ENCODE measurements at regions not wholly inside any gene's neighbourhood (a gene's known extent, or its start where the extent isn't known, plus 50 kb on each side); places are given as distances from the start of the nearest gene placed in this dataset.
"Not testable (repeated sequence)": the region's sequence is repeated elsewhere in the genome, so short reads cannot be mapped to it uniquely, and the experiment has no call there.

- Histone ChIP-seq H3K27ac (ENCODE audit: low read depth, low read length, poor library complexity, severe bottlenecking) (no peak overlapping the region), H3F3A (ENCODE audit: insufficient read depth, low read length) (no peaks in the 10 kb centered on the region), H3K4me1 (ENCODE audit: insufficient read depth, low read length, severe bottlenecking) (no peaks in the 10 kb centered on the region)
These were observed 262.4 kb downstream of the AGTPBP1 start for GRCh38 chr9:85479305-85479704.

GRCh38 chr9:85478847-85479246 is 262.9 kb downstream of the AGTPBP1 start:
- H3K79me2 ChIP-seq (ENCODE audit: insufficient read depth, low read length): no peaks in the 10 kb centered on the region
- no peak overlapping the region for H3K4me2 ChIP-seq (ENCODE audit: low read length)
- no peak overlapping the region for H3K9ac ChIP-seq (ENCODE audit: low read length)
- no peaks in the 10 kb centered on the region for H4K20me1 ChIP-seq (ENCODE audit: insufficient read depth, low read length)
- no peak overlapping the region for H2AFZ ChIP-seq (ENCODE audit: low read length)
- no peaks in the 10 kb centered on the region for H3K9me2 ChIP-seq (ENCODE audit: low read depth, low read length)
- no peaks in the 10 kb centered on the region for H3K36me3 ChIP-seq (ENCODE audit: insufficient read depth, low read length)
- TF ChIP-seq CTCF (IDR thresholded peaks at IDR 0.05; ENCODE audit: low read length) (no peak), EZH2 (IDR thresholded peaks at IDR 0.05; ENCODE audit: borderline replicate concordance, low read length) (no peak)
- no peak overlapping the region for H3K27ac ChIP-seq (ENCODE audit: low read depth, low read length, poor library complexity, severe bottlenecking)
- no peaks in the 10 kb centered on the region for H3K9me3 ChIP-seq (ENCODE audit: low read length)
- H3K4me3 ChIP-seq (ENCODE audit: low read depth, low read length, poor library complexity, severe bottlenecking): no peak overlapping the region
- H3F3A ChIP-seq (ENCODE audit: insufficient read depth, low read length): no peaks in the 10 kb centered on the region
- H3K27me3 ChIP-seq (ENCODE audit: insufficient read depth, low read length): no peaks in the 10 kb centered on the region
- H3K4me1 ChIP-seq (ENCODE audit: insufficient read depth, low read length, severe bottlenecking): no peaks in the 10 kb centered on the region

More at GRCh38 chr9:85479305-85479704, 262.4 kb downstream of the AGTPBP1 start:
- Histone ChIP-seq H3K9me3 (ENCODE audit: low read length) (no peaks in the 10 kb centered on the region), H3K9me2 (ENCODE audit: low read depth, low read length) (no peaks in the 10 kb centered on the region), H3K36me3 (ENCODE audit: insufficient read depth, low read length) (no peaks in the 10 kb centered on the region), H3K4me3 (ENCODE audit: low read depth, low read length, poor library complexity, severe bottlenecking) (no peak overlapping the region), H3K9ac (ENCODE audit: low read length) (no peak overlapping the region), H3K27me3 (ENCODE audit: insufficient read depth, low read length) (no peaks in the 10 kb centered on the region), H3K4me2 (ENCODE audit: low read length) (no peak overlapping the region), H4K20me1 (ENCODE audit: insufficient read depth, low read length) (no peaks in the 10 kb centered on the region), H3K79me2 (ENCODE audit: insufficient read depth, low read length) (no peaks in the 10 kb centered on the region), H2AFZ (ENCODE audit: low read length) (no peak overlapping the region)
- TF ChIP-seq CTCF (IDR thresholded peaks at IDR 0.05; ENCODE audit: low read length) (no peak), EZH2 (IDR thresholded peaks at IDR 0.05; ENCODE audit: borderline replicate concordance, low read length) (no peak)

GRCh38 chr9:85474896-85475295 is 266.9 kb downstream of the AGTPBP1 start:
- H4K20me1 ChIP-seq (ENCODE audit: insufficient read depth, low read length); H3K4me1 ChIP-seq (ENCODE audit: insufficient read depth, low read length, severe bottlenecking); H3K36me3 ChIP-seq (ENCODE audit: insufficient read depth, low read length); H3K27ac ChIP-seq (ENCODE audit: low read depth, low read length, poor library complexity, severe bottlenecking); H3F3A ChIP-seq (ENCODE audit: insufficient read depth, low read length); H3K9me2 ChIP-seq (ENCODE audit: low read depth, low read length); H3K9ac ChIP-seq (ENCODE audit: low read length); H3K4me3 ChIP-seq (ENCODE audit: low read depth, low read length, poor library complexity, severe bottlenecking); H3K9me3 ChIP-seq (ENCODE audit: low read length); H3K27me3 ChIP-seq (ENCODE audit: insufficient read depth, low read length); H3K79me2 ChIP-seq (ENCODE audit: insufficient read depth, low read length); H2AFZ ChIP-seq (ENCODE audit: low read length); H3K4me2 ChIP-seq (ENCODE audit: low read length): not testable (repeated sequence)

- Histone ChIP-seq H4K20me1 (ENCODE audit: insufficient read depth, low read length) (no peaks in the 10 kb centered on the region), H3F3A (ENCODE audit: insufficient read depth, low read length) (no peaks in the 10 kb centered on the region), H2AFZ (ENCODE audit: low read length) (no peak overlapping the region), H3K27ac (ENCODE audit: low read depth, low read length, poor library complexity, severe bottlenecking) (no peak overlapping the region), H3K9me3 (ENCODE audit: low read length) (no peaks in the 10 kb centered on the region), H3K4me3 (ENCODE audit: low read depth, low read length, poor library complexity, severe bottlenecking) (no peak overlapping the region), H3K9ac (ENCODE audit: low read length) (no peak overlapping the region), H3K27me3 (ENCODE audit: insufficient read depth, low read length) (no peaks in the 10 kb centered on the region), H3K36me3 (ENCODE audit: insufficient read depth, low read length) (no peaks in the 10 kb centered on the region), H3K9me2 (ENCODE audit: low read depth, low read length) (no peaks in the 10 kb centered on the region), H3K4me1 (ENCODE audit: insufficient read depth, low read length, severe bottlenecking) (no peaks in the 10 kb centered on the region), H3K79me2 (ENCODE audit: insufficient read depth, low read length) (no peaks in the 10 kb centered on the region), H3K4me2 (ENCODE audit: low read length) (no peak overlapping the region)
- TF ChIP-seq CTCF (IDR thresholded peaks at IDR 0.05; ENCODE audit: low read length) (no peak), EZH2 (IDR thresholded peaks at IDR 0.05; ENCODE audit: borderline replicate concordance, low read length) (no peak)
These were observed 270.0 kb downstream of the AGTPBP1 start for GRCh38 chr9:85471791-85472190.
